ENCODE measurements at regions not wholly inside any gene's neighbourhood (a gene's known extent, or its start where the extent isn't known, plus 50 kb on each side); places are given as distances from the start of the nearest gene placed in this dataset.

- intact Hi-C loops (cut with micrococcal nuclease): no loop called here
- Mint-ChIP-seq H3K4me1 (ENCODE audit: low read depth) (peaks cover 9% of the 10 kb centered on the region), H3K27me3 (peaks cover 6% of the 10 kb centered on the region), H3K36me3 (ENCODE audit: low read depth) (no peaks in the 10 kb centered on the region), H3K9me3 (peaks cover 8% of the 10 kb centered on the region), H3K27ac (no peak overlapping the region), H3K4me3 (no peak overlapping the region)
These were observed 345.1 kb upstream of the SNX7 start for GRCh38 chr1:98316286-98316905.

- Mint-ChIP-seq H3K27ac (no peak overlapping the region), H3K36me3 (ENCODE audit: low read depth) (no peaks in the 10 kb centered on the region), H3K9me3 (peaks cover 9% of the 10 kb centered on the region), H3K27me3 (peaks cover 2% of the 10 kb centered on the region), H3K4me1 (ENCODE audit: low read depth) (peaks cover 9% of the 10 kb centered on the region), H3K4me3 (no peak overlapping the region)
- intact Hi-C loops (cut with micrococcal nuclease): no loop called here
These were observed 346.2 kb upstream of the SNX7 start for GRCh38 chr1:98315309-98315708.

GRCh38 chr1:98314601-98315000, 346.9 kb upstream of the SNX7 start:
- Mint-ChIP-seq H3K9me3 (peaks cover 14% of the 10 kb centered on the region), H3K27me3 (peaks cover 2% of the 10 kb centered on the region), H3K36me3 (ENCODE audit: low read depth) (no peaks in the 10 kb centered on the region), H3K4me3 (no peak overlapping the region), H3K4me1 (ENCODE audit: low read depth) (peaks cover 9% of the 10 kb centered on the region), H3K27ac (no peak overlapping the region)
- intact Hi-C loops (cut with micrococcal nuclease): no loop called here

- H3K4me3 Mint-ChIP-seq: no peak overlapping the region
- intact Hi-C loops (cut with micrococcal nuclease): no loop called here
- peaks cover 23% of the 10 kb centered on the region for H3K9me3 Mint-ChIP-seq
- H3K4me1 Mint-ChIP-seq (ENCODE audit: low read depth): no peaks in the 10 kb centered on the region
- H3K36me3 Mint-ChIP-seq (ENCODE audit: low read depth): no peaks in the 10 kb centered on the region
- H3K27ac Mint-ChIP-seq: no peak overlapping the region
- H3K27me3 Mint-ChIP-seq: no peaks in the 10 kb centered on the region
These were observed 354.9 kb upstream of the SNX7 start for GRCh38 chr1:98306517-98307089.

GRCh38 chr1:98305362-98305761, 356.2 kb upstream of the SNX7 start:
- Mint-ChIP-seq H3K4me3 (no peak overlapping the region), H3K27me3 (no peaks in the 10 kb centered on the region), H3K9me3 (peaks cover 17% of the 10 kb centered on the region), H3K27ac (no peak overlapping the region), H3K4me1 (ENCODE audit: low read depth) (no peaks in the 10 kb centered on the region), H3K36me3 (ENCODE audit: low read depth) (no peaks in the 10 kb centered on the region)
- intact Hi-C loops (cut with micrococcal nuclease): no loop called here

GRCh38 chr1:98304888-98305287, 356.6 kb upstream of the SNX7 start:
- Mint-ChIP-seq H3K4me1 (ENCODE audit: low read depth) (no peaks in the 10 kb centered on the region), H3K27ac (no peak overlapping the region), H3K27me3 (no peaks in the 10 kb centered on the region), H3K4me3 (no peak overlapping the region), H3K9me3 (peaks cover 12% of the 10 kb centered on the region), H3K36me3 (ENCODE audit: low read depth) (no peaks in the 10 kb centered on the region)
- intact Hi-C loops (cut with micrococcal nuclease): no loop called here

- H3K4me1 Mint-ChIP-seq (ENCODE audit: low read depth): no peaks in the 10 kb centered on the region
- intact Hi-C loops (cut with micrococcal nuclease): no loop called here
- no peak overlapping the region for H3K4me3 Mint-ChIP-seq
These were observed 361.7 kb upstream of the SNX7 start for GRCh38 chr1:98299861-98300260.

GRCh38 chr1:98299313-98299712, 362.2 kb upstream of the SNX7 start:
- no peaks in the 10 kb centered on the region for H3K9me3 Mint-ChIP-seq

More at GRCh38 chr1:98299861-98300260, 361.7 kb upstream of the SNX7 start:
- H3K27me3 Mint-ChIP-seq: no peaks in the 10 kb centered on the region
- no peak overlapping the region for H3K27ac Mint-ChIP-seq
- no peaks in the 10 kb centered on the region for H3K9me3 Mint-ChIP-seq
- H3K36me3 Mint-ChIP-seq (ENCODE audit: low read depth): no peaks in the 10 kb centered on the region

GRCh38 chr1:98298319-98298718, 363.2 kb upstream of the SNX7 start:
- H3K9me3 Mint-ChIP-seq: no peaks in the 10 kb centered on the region
- H3K27me3 Mint-ChIP-seq: no peaks in the 10 kb centered on the region
- no peak overlapping the region for H3K4me3 Mint-ChIP-seq
- no peak overlapping the region for H3K27ac Mint-ChIP-seq
- peaks cover 5% of the 10 kb centered on the region for H3K4me1 Mint-ChIP-seq (ENCODE audit: low read depth)
- H3K36me3 Mint-ChIP-seq (ENCODE audit: low read depth): no peaks in the 10 kb centered on the region
- intact Hi-C loops (cut with micrococcal nuclease): no loop called here

More at GRCh38 chr1:98299313-98299712, 362.2 kb upstream of the SNX7 start:
- H3K4me1 Mint-ChIP-seq (ENCODE audit: low read depth): no peaks in the 10 kb centered on the region
- H3K27me3 Mint-ChIP-seq: no peaks in the 10 kb centered on the region
- no peaks in the 10 kb centered on the region for H3K36me3 Mint-ChIP-seq (ENCODE audit: low read depth)
- no peak overlapping the region for H3K27ac Mint-ChIP-seq
- no peak overlapping the region for H3K4me3 Mint-ChIP-seq
- intact Hi-C loops (cut with micrococcal nuclease): no loop called here

- no peak overlapping the region for H3K4me3 Mint-ChIP-seq
- no peak overlapping the region for H3K27ac Mint-ChIP-seq
- no peaks in the 10 kb centered on the region for H3K36me3 Mint-ChIP-seq (ENCODE audit: low read depth)
- H3K9me3 Mint-ChIP-seq: no peaks in the 10 kb centered on the region
- no peaks in the 10 kb centered on the region for H3K27me3 Mint-ChIP-seq
- H3K4me1 Mint-ChIP-seq (ENCODE audit: low read depth): peaks cover 5% of the 10 kb centered on the region
- intact Hi-C loops (cut with micrococcal nuclease): no loop called here
These were observed 364.8 kb upstream of the SNX7 start for GRCh38 chr1:98296681-98297080.

- Mint-ChIP-seq H3K9me3 (no peaks in the 10 kb centered on the region), H3K4me3 (no peak overlapping the region), H3K27ac (no peak overlapping the region), H3K4me1 (ENCODE audit: low read depth) (peaks cover 5% of the 10 kb centered on the region), H3K27me3 (no peaks in the 10 kb centered on the region), H3K36me3 (ENCODE audit: low read depth) (no peaks in the 10 kb centered on the region)
- intact Hi-C loops (cut with micrococcal nuclease): no loop called here
These were observed 367.4 kb upstream of the SNX7 start for GRCh38 chr1:98294127-98294526.

GRCh38 chr1:98292994-98293393, 368.5 kb upstream of the SNX7 start:
- Mint-ChIP-seq H3K27me3 (no peaks in the 10 kb centered on the region), H3K4me1 (ENCODE audit: low read depth) (peaks cover 5% of the 10 kb centered on the region), H3K36me3 (ENCODE audit: low read depth) (no peaks in the 10 kb centered on the region), H3K9me3 (no peaks in the 10 kb centered on the region), H3K27ac (no peak overlapping the region), H3K4me3 (no peak overlapping the region)
- intact Hi-C loops (cut with micrococcal nuclease): no loop called here

- Mint-ChIP-seq H3K4me1 (ENCODE audit: low read depth) (peaks cover 16% of the 10 kb centered on the region), H3K36me3 (ENCODE audit: low read depth) (no peaks in the 10 kb centered on the region), H3K9me3 (no peaks in the 10 kb centered on the region), H3K27me3 (no peaks in the 10 kb centered on the region), H3K4me3 (no peak overlapping the region), H3K27ac (no peak overlapping the region)
- intact Hi-C loops (cut with micrococcal nuclease): no loop called here
These were observed 368.5 kb upstream of the DPYD start for GRCh38 chr1:98289311-98289710.

- no peaks in the 10 kb centered on the region for H3K9me3 Mint-ChIP-seq
- intact Hi-C loops (cut with micrococcal nuclease): no loop called here
- peaks cover 13% of the 10 kb centered on the region for H3K4me1 Mint-ChIP-seq (ENCODE audit: low read depth)
- H3K36me3 Mint-ChIP-seq (ENCODE audit: low read depth): no peaks in the 10 kb centered on the region
- H3K4me3 Mint-ChIP-seq: no peak overlapping the region
- no peak overlapping the region for H3K27ac Mint-ChIP-seq
- H3K27me3 Mint-ChIP-seq: no peaks in the 10 kb centered on the region
These were observed 367.7 kb upstream of the DPYD start for GRCh38 chr1:98288494-98288893.

- Mint-ChIP-seq H3K4me1 (ENCODE audit: low read depth) (peaks cover 11% of the 10 kb centered on the region), H3K36me3 (ENCODE audit: low read depth) (no peaks in the 10 kb centered on the region), H3K4me3 (no peak overlapping the region), H3K27ac (no peak overlapping the region), H3K9me3 (no peaks in the 10 kb centered on the region), H3K27me3 (no peaks in the 10 kb centered on the region)
- intact Hi-C loops (cut with micrococcal nuclease): no loop called here
These were observed 366.8 kb upstream of the DPYD start for GRCh38 chr1:98287626-98288025.
